ENCODE measurements at regions not wholly inside any gene's neighbourhood (a gene's known extent, or its start where the extent isn't known, plus 50 kb on each side); places are given as distances from the start of the nearest gene placed in this dataset.

DNA sequence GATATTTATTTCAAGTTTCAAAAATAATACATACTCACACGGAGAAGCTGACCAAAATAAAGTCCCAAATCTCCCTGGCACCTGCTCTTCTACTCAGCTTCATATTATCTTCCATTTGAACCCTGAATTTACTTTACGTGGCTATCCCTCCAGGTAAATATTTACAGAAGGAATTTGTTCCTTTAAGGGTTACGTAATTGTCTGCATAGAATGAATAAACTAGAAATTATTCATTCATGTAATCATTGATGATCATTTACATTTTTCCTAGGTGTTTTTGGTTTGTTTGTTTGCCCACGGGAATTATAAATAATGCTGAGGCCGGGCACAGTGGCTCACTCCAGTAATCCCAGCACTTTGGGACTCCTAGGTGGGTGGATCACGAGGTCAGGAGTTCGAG is 251.2 kb downstream of the PLK2 start:
- no peaks in the 10 kb centered on the region for H3K27me3 ChIP-seq (replicated peaks; ENCODE audit: insufficient read depth, low read length)
- no peaks in the 10 kb centered on the region for H3K9me2 ChIP-seq (replicated peaks; ENCODE audit: insufficient read depth, low read length)
- no peaks in the 10 kb centered on the region for H3K9me3 ChIP-seq (replicated peaks; ENCODE audit: insufficient read depth, low read length)
- no peak overlapping the region for H3K9ac ChIP-seq (ENCODE audit: low read length)
- H3K4me3 ChIP-seq (ENCODE audit: low read length): no peak overlapping the region
- H4K20me1 ChIP-seq (ENCODE audit: insufficient read depth, low read length): no peaks in the 10 kb centered on the region
- no peaks in the 10 kb centered on the region for H3K79me2 ChIP-seq (ENCODE audit: low read length)
- no peaks in the 10 kb centered on the region for H3K36me3 ChIP-seq (replicated peaks; ENCODE audit: insufficient read depth, low read length)
- no peaks in the 10 kb centered on the region for H3K4me1 ChIP-seq (ENCODE audit: low read length)
- TF ChIP-seq, protein P1, sequence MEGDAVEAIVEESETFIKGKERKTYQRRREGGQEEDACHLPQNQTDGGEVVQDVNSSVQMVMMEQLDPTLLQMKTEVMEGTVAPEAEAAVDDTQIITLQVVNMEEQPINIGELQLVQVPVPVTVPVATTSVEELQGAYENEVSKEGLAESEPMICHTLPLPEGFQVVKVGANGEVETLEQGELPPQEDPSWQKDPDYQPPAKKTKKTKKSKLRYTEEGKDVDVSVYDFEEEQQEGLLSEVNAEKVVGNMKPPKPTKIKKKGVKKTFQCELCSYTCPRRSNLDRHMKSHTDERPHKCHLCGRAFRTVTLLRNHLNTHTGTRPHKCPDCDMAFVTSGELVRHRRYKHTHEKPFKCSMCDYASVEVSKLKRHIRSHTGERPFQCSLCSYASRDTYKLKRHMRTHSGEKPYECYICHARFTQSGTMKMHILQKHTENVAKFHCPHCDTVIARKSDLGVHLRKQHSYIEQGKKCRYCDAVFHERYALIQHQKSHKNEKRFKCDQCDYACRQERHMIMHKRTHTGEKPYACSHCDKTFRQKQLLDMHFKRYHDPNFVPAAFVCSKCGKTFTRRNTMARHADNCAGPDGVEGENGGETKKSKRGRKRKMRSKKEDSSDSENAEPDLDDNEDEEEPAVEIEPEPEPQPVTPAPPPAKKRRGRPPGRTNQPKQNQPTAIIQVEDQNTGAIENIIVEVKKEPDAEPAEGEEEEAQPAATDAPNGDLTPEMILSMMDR (IDR thresholded peaks at IDR 0.05; ENCODE audit: low read length): no peak
- TF ChIP-seq EZH2 (optimal IDR thresholded peaks at IDR 0.05; ENCODE audit: low read depth, low read length) (no peak), EZH2phosphoT487 (IDR thresholded peaks at IDR 0.05; ENCODE audit: low read length) (no peak)
- no peak overlapping the region for H3K27ac ChIP-seq (ENCODE audit: low read length)
- no peak overlapping the region for H3K4me2 ChIP-seq (ENCODE audit: low read depth, low read length)
- DNase-seq: no peak
- H3F3A ChIP-seq (ENCODE audit: insufficient read depth, low read length): no peaks in the 10 kb centered on the region
- no peak overlapping the region for H2AFZ ChIP-seq (ENCODE audit: low read length)

DNA sequence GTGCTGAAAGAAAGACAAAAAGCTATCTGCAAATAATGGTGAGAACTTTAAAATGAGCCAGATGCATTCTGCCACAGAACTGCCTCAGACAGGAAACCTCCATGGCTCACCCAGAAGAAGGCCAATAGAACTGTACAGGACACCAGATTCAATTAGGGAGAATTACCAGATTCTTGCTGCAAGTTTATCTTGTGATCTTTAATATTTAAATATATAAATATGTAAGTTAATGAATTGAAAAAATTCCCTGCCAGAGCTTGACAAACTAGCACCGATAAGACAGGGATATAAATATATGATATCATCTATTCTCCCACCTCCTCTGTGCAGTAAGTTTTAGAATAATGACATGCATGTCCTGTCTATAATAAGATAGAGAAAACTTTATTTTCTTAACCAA is 252.8 kb downstream of the PLK2 start:
- H3K4me1 ChIP-seq (ENCODE audit: low read length): no peaks in the 10 kb centered on the region
- H2AFZ ChIP-seq (ENCODE audit: low read length): no peak overlapping the region
- no peaks in the 10 kb centered on the region for H4K20me1 ChIP-seq (ENCODE audit: insufficient read depth, low read length)
- no peaks in the 10 kb centered on the region for H3K36me3 ChIP-seq (replicated peaks; ENCODE audit: insufficient read depth, low read length)
- no peak overlapping the region for H3K9ac ChIP-seq (ENCODE audit: low read length)
- TF ChIP-seq EZH2phosphoT487 (IDR thresholded peaks at IDR 0.05; ENCODE audit: low read length) (no peak), EZH2 (optimal IDR thresholded peaks at IDR 0.05; ENCODE audit: low read depth, low read length) (no peak)
- TF ChIP-seq, protein P1 (IDR thresholded peaks at IDR 0.05; ENCODE audit: low read length): no peak
- H3K4me3 ChIP-seq (ENCODE audit: low read length): no peak overlapping the region
- H3K27me3 ChIP-seq (replicated peaks; ENCODE audit: insufficient read depth, low read length): no peaks in the 10 kb centered on the region
- no peaks in the 10 kb centered on the region for H3K79me2 ChIP-seq (ENCODE audit: low read length)
- no peak overlapping the region for H3K27ac ChIP-seq (ENCODE audit: low read length)
- H3K9me2 ChIP-seq (replicated peaks; ENCODE audit: insufficient read depth, low read length): no peaks in the 10 kb centered on the region
- DNase-seq: no peak
- no peaks in the 10 kb centered on the region for H3K9me3 ChIP-seq (replicated peaks; ENCODE audit: insufficient read depth, low read length)
- H3K4me2 ChIP-seq (ENCODE audit: low read depth, low read length): no peak overlapping the region
- no peaks in the 10 kb centered on the region for H3F3A ChIP-seq (ENCODE audit: insufficient read depth, low read length)

DNA sequence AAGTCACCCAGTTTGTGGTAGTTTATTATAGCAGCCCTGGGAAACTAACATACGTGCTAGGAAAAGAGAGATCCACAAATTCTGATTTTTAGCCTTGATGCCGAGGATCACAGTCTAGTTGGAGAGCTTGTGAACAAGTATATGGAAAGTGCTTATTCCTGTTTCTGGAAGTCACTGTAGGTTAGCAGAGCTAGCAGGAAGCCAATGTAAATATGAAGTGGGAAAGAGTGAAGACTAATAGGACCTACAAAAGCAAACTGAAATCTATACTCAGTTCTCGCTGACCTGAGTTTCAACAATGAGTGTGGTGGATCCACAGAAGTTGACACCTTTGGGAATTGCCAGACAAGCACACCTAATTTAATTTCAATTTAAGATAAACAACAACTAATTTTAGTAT is 254.9 kb downstream of the PLK2 start:
- no peak for TF ChIP-seq EZH2phosphoT487 (IDR thresholded peaks at IDR 0.05; ENCODE audit: low read length)
- TF ChIP-seq, protein P1 (IDR thresholded peaks at IDR 0.05; ENCODE audit: low read length): no peak
- TF ChIP-seq EZH2 (optimal IDR thresholded peaks at IDR 0.05; ENCODE audit: low read depth, low read length): no peak
- Histone ChIP-seq H3K9me2 (replicated peaks; ENCODE audit: insufficient read depth, low read length) (no peaks in the 10 kb centered on the region), H4K20me1 (ENCODE audit: insufficient read depth, low read length) (no peaks in the 10 kb centered on the region), H3K9me3 (replicated peaks; ENCODE audit: insufficient read depth, low read length) (no peaks in the 10 kb centered on the region), H3K79me2 (ENCODE audit: low read length) (no peaks in the 10 kb centered on the region), H2AFZ (ENCODE audit: low read length) (no peak overlapping the region), H3K4me3 (ENCODE audit: low read length) (no peak overlapping the region), H3K4me2 (ENCODE audit: low read depth, low read length) (no peak overlapping the region), H3K27me3 (replicated peaks; ENCODE audit: insufficient read depth, low read length) (no peaks in the 10 kb centered on the region), H3K36me3 (replicated peaks; ENCODE audit: insufficient read depth, low read length) (no peaks in the 10 kb centered on the region), H3K4me1 (ENCODE audit: low read length) (no peaks in the 10 kb centered on the region), H3F3A (ENCODE audit: insufficient read depth, low read length) (no peaks in the 10 kb centered on the region), H3K27ac (ENCODE audit: low read length) (no peak overlapping the region), H3K9ac (ENCODE audit: low read length) (no peak overlapping the region)
- no peak for DNase-seq

All from MM.1S (cell line).